IMR-90 (cell line): ENCODE measurements at regions not wholly inside any gene's neighbourhood (a gene's known extent, or its start where the extent isn't known, plus 50 kb on each side); places are given as distances from the start of the nearest gene placed in this dataset.

Source experiments
- ATAC-seq: fragments of 200-7000 bp; cut with Tn5 transposase; 2 replicates; pipeline ENCODE4 v1.9.1; 2020; ENCODE audit warnings: low read depth, mild to moderate bottlenecking, moderate library complexity
- BruUV-seq: library from RNA; stranded (reverse); fragments of 400-500 nt; replicated peaks from 2 replicates; lab custom pipeline; 2021; lab: Mats Ljungman, UMichigan
- CTCF ChIA-PET: fragments of 300-600 bp; formaldehyde crosslinking; extraction: SDS; loops from one replicate; lab custom pipeline; 2021; ENCODE audit warnings: antibody characterized with exemption; lab: Yijun Ruan, JAX
- POLR2A ChIA-PET: fragments of 300-600 bp; sonication (Branson Sonifier 250); formaldehyde crosslinking; loops from one replicate; lab custom pipeline; 2022; ENCODE audit warnings: antibody characterized with exemption; ENCODE audit not compliant: unreplicated experiment; lab: Charles Lee
- DNase-seq: peaks from one replicate; pipeline ENCODE4 v3.0.0; 2013
- H2AFZ ChIP-seq: replicated peaks from 2 replicates; pipeline ENCODE3; 2013; ENCODE audit warnings: low read length, mild to moderate bottlenecking; ENCODE audit not compliant: poor library complexity
- H2AK5ac ChIP-seq: 2 replicates; pipeline ENCODE4 v1.6.1; 2013; ENCODE audit warnings: low read depth, low read length, inconsistent platforms
- H2AK9ac ChIP-seq: replicated peaks from 2 replicates; pipeline ENCODE3; 2013; ENCODE audit warnings: mild to moderate bottlenecking, low read depth, low read length, moderate library complexity; ENCODE audit not compliant: poor library complexity
- H2BK120ac ChIP-seq: 2 replicates; pipeline ENCODE4 v1.6.1; 2013; ENCODE audit warnings: low read depth, low read length, inconsistent platforms
- H2BK15ac ChIP-seq: 3 replicates; pipeline ENCODE4 v1.6.1; 2013; ENCODE audit warnings: low read depth, low read length, inconsistent platforms
- H2BK20ac ChIP-seq: 2 replicates; pipeline ENCODE4 v1.6.1; 2013; ENCODE audit warnings: low read depth, mild to moderate bottlenecking, inconsistent platforms, low read length, moderate library complexity
- H2BK5ac ChIP-seq: 2 replicates; pipeline ENCODE4 v1.6.1; 2013; ENCODE audit warnings: mild to moderate bottlenecking, low read depth, low read length, inconsistent platforms; ENCODE audit not compliant: poor library complexity, severe bottlenecking
- H3K14ac ChIP-seq: replicated peaks from 2 replicates; pipeline ENCODE4 v1.6.1; 2013; ENCODE audit warnings: low read depth, low read length, inconsistent platforms
- H3K18ac ChIP-seq: 2 replicates; pipeline ENCODE4 v1.6.1; 2013; ENCODE audit warnings: low read depth, low read length, control low read depth
- H3K23ac ChIP-seq: 2 replicates; pipeline ENCODE4 v1.6.1; 2013; ENCODE audit warnings: low read depth, low read length, inconsistent platforms
- H3K27ac ChIP-seq: 2 replicates; pipeline ENCODE4 v1.5.1; 2013; ENCODE audit warnings: mild to moderate bottlenecking, control low read depth, low read length; ENCODE audit not compliant: insufficient read depth
- H3K27me3 ChIP-seq: 2 replicates; pipeline ENCODE4 v1.6.1; 2013; ENCODE audit warnings: low read length; ENCODE audit not compliant: control insufficient read depth, insufficient read depth
- H3K36me3 ChIP-seq: 2 replicates; pipeline ENCODE4 v1.6.1; 2013; ENCODE audit warnings: low read length, mixed read lengths; ENCODE audit not compliant: control insufficient read depth, insufficient read depth
- H3K4ac ChIP-seq: 2 replicates; pipeline ENCODE4 v1.6.1; 2013; ENCODE audit warnings: low read depth, low read length, inconsistent platforms
- H3K4me1 ChIP-seq: 2 replicates; pipeline ENCODE4 v1.6.1; 2013; ENCODE audit warnings: low read length, mixed read lengths; ENCODE audit not compliant: control insufficient read depth, insufficient read depth
- H3K4me2 ChIP-seq: 2 replicates; pipeline ENCODE4 v1.6.1; 2013; ENCODE audit warnings: low read depth, mild to moderate bottlenecking, control low read depth, low read length, moderate library complexity
- H3K4me3 ChIP-seq: 2 replicates; pipeline ENCODE4 v1.5.1; 2013; ENCODE audit warnings: low read depth, mild to moderate bottlenecking, control low read depth, low read length, moderate library complexity; ENCODE audit not compliant: insufficient read depth
- H3K56ac ChIP-seq: 2 replicates; pipeline ENCODE4 v1.6.1; 2013; ENCODE audit warnings: low read length, inconsistent platforms; ENCODE audit not compliant: insufficient read depth; ENCODE audit errors: extremely low read depth
- H3K79me1 ChIP-seq, 2 experiments: 2 replicates each; pipeline ENCODE4 v1.6.1; 2013; ENCODE audit warnings: low read length in 2 of 2, inconsistent platforms in 1 of 2, low read depth in 1 of 2
- H3K9ac ChIP-seq: 2 replicates; pipeline ENCODE4 v1.6.1; 2013; ENCODE audit warnings: low read depth, low read length, control low read depth
- H3K9me1 ChIP-seq: 2 replicates; pipeline ENCODE4 v1.6.1; 2013; ENCODE audit warnings: low read length, inconsistent platforms; ENCODE audit not compliant: insufficient read depth
- H3K9me3 ChIP-seq: 2 replicates; pipeline ENCODE4 v1.6.1; 2013; ENCODE audit warnings: low read length; ENCODE audit not compliant: control insufficient read depth, insufficient read depth
- H4K20me1 ChIP-seq: 2 replicates; pipeline ENCODE4 v1.6.1; 2013; ENCODE audit warnings: low read length, inconsistent platforms; ENCODE audit not compliant: insufficient read depth
- H4K5ac ChIP-seq: 2 replicates; pipeline ENCODE4 v1.6.1; 2013; ENCODE audit warnings: mild to moderate bottlenecking, low read depth, low read length, control low read depth
- H4K8ac ChIP-seq, 2 experiments: 2 replicates each; pipeline ENCODE4 v1.6.1; 2013; ENCODE audit warnings: low read depth in 2 of 2, low read length in 2 of 2, control low read depth in 1 of 2, inconsistent platforms in 1 of 2
- H4K91ac ChIP-seq: 2 replicates; pipeline ENCODE4 v1.6.1; 2013; ENCODE audit warnings: low read depth, low read length, inconsistent platforms; ENCODE audit not compliant: insufficient read depth
- BHLHE40 ChIP-seq: fragments of 150-350 bp; IDR thresholded peaks from 2 replicates; pipeline ENCODE4 v1.6.1; 2016; ENCODE audit warnings: mild to moderate bottlenecking, low read depth, low read length
- CHD1 ChIP-seq: IDR thresholded peaks from 2 replicates; pipeline ENCODE4 v1.6.1; 2012; ENCODE audit warnings: low read depth, low read length, improper control_type of control experiment
- MAFK ChIP-seq: IDR thresholded peaks from 2 replicates; pipeline ENCODE4 v1.6.1; 2012; ENCODE audit warnings: low read depth, low read length, improper control_type of control experiment
- MAZ ChIP-seq: IDR thresholded peaks from 2 replicates; pipeline ENCODE4 v1.6.1; 2012; ENCODE audit warnings: low read depth, mild to moderate bottlenecking, low read length, improper control_type of control experiment, moderate library complexity, borderline replicate concordance
- MXI1 ChIP-seq: IDR thresholded peaks from 2 replicates; pipeline ENCODE4 v1.6.1; 2012; ENCODE audit warnings: low read depth, mild to moderate bottlenecking, low read length, moderate library complexity, borderline replicate concordance
- SMC3 ChIP-seq: fragments of 150-350 bp; IDR thresholded peaks from 2 replicates; pipeline ENCODE4 v1.6.1; 2016; ENCODE audit warnings: low read depth, mild to moderate bottlenecking, antibody characterized with exemption, low read length, moderate library complexity
- USF2 ChIP-seq: fragments of 150-350 bp; IDR thresholded peaks from 2 replicates; pipeline ENCODE4 v1.6.1; 2017; ENCODE audit warnings: mild to moderate bottlenecking, antibody characterized with exemption, low read length, low read depth
- WGBS, 2 experiments: methylation state at CpG; one replicate each; pipeline versions ENCODE4 v1.1.5 to v1.1.7; 2013; ENCODE audit warnings: missing lambda C conversion rate in 2 of 2; ENCODE audit not compliant: insufficient read length in 1 of 2; ENCODE audit errors: extremely low coverage in 2 of 2; 5-methylcytosine and 5-hydroxymethylcytosine counted together
- dilution Hi-C: fragments of 300-500 bp; cut with HindIII; formaldehyde crosslinking; loops from one replicate; pipeline ENCODE4 v1.14.3; 2018; ENCODE audit warnings: low sequenced_read_pairs; ENCODE audit not compliant: unreplicated experiment
- in situ Hi-C: fragments of 300-500 bp; cut with MboI; formaldehyde crosslinking; loops from 3 replicates; pipeline ENCODE4 v1.14.3; 2019; ENCODE audit warnings: low sequenced_read_pairs, inconsistent platforms, mixed read lengths
- intact Hi-C: fragments of 100-400 bp; cut with micrococcal nuclease; formaldehyde crosslinking; loops from 2 replicates; pipeline ENCODE4 v1.10.0; 2022

GRCh38 chr15:53861792-53862191 lies 102.3 kb upstream of the WDR72 start:
- no peak overlapping the region for H3K23ac ChIP-seq
- no peak overlapping the region for H4K5ac ChIP-seq
- no peak overlapping the region for H4K8ac ChIP-seq
- no peak overlapping the region for H2BK120ac ChIP-seq
- no peak overlapping the region for H2AFZ ChIP-seq
- in situ Hi-C loops: no loop called here
- H2AK5ac ChIP-seq: no peak overlapping the region
- no peak for DNase-seq
- H3K9me1 ChIP-seq: no peaks in the 10 kb centered on the region
- H3K36me3 ChIP-seq: no peaks in the 10 kb centered on the region
- H4K20me1 ChIP-seq: no peaks in the 10 kb centered on the region
- CTCF ChIA-PET: no interaction called here
- H3K4ac ChIP-seq: no peak overlapping the region
- dilution Hi-C loops: no loop called here
- ATAC-seq: no peak
- H3K27me3 ChIP-seq: no peaks in the 10 kb centered on the region
- no peak overlapping the region for H2BK20ac ChIP-seq
- H3K4me1 ChIP-seq: no peaks in the 10 kb centered on the region
- 0% methylated on average over 1 of the region's 2 CpGs; no CpG with 5 or more reads in 1 of the 2 experiments for WGBS, 2 experiments
- H3K9me3 ChIP-seq: peaks cover 3% of the 10 kb centered on the region
- intact Hi-C loops: no loop called here
- H3K79me1 ChIP-seq: no peaks in the 10 kb centered on the region
- no peak overlapping the region for H3K4me3 ChIP-seq
- H3K9ac ChIP-seq: no peak overlapping the region
- no peak overlapping the region for H3K27ac ChIP-seq
- no TSS peak for BruUV-seq
- H2BK15ac ChIP-seq: no peak overlapping the region
- POLR2A ChIA-PET: no interaction called here
- no peak for TF ChIP-seq BHLHE40
- TF ChIP-seq SMC3: no peak
- no peak for TF ChIP-seq MXI1
- TF ChIP-seq CHD1: no peak
- TF ChIP-seq MAZ: no peak
- TF ChIP-seq MAFK: no peak
- no peak for TF ChIP-seq USF2
- H4K91ac ChIP-seq: no peak overlapping the region
- no peak overlapping the region for H2AK9ac ChIP-seq
- H3K56ac ChIP-seq: no peak overlapping the region
- H3K4me2 ChIP-seq: no peak overlapping the region
- H3K14ac ChIP-seq: no peak overlapping the region
- no peak overlapping the region for H3K18ac ChIP-seq
- no peak overlapping the region for H2BK5ac ChIP-seq
